GM12878 (cell line): ENCODE measurements at regions not wholly inside any gene's neighbourhood (a gene's known extent, or its start where the extent isn't known, plus 50 kb on each side); places are given as distances from the start of the nearest gene placed in this dataset.

ENCODE experiments used
- BRCA1 ChIP-seq: IDR thresholded peaks from 2 replicates; pipeline ENCODE4 v1.6.1; 2011; ENCODE audit warnings: low read depth, low read length, improper control_type of control experiment
- CTCF ChIP-seq, 3 experiments: IDR thresholded peaks in 2 of 3; conservative IDR thresholded peaks in 1 of 3; 2 replicates each; pipeline ENCODE4 v1.5.1; 2011; ENCODE audit warnings: low read depth in 3 of 3, low read length in 3 of 3, mild to moderate bottlenecking in 3 of 3, control low read depth in 2 of 3, moderate library complexity in 2 of 3, inconsistent platforms in 1 of 3, mixed read lengths in 1 of 3; ENCODE audit not compliant: control insufficient read depth in 2 of 3, insufficient read depth in 1 of 3; ENCODE audit errors: extremely low read depth in 1 of 3
- HDAC2 ChIP-seq: fragments of 200-600 bp; sonication (generic); IDR thresholded peaks from 2 replicates; pipeline ENCODE4 v1.6.1; 2017
- JUND ChIP-seq: IDR thresholded peaks from 2 replicates; pipeline ENCODE4 v1.6.1; 2012; ENCODE audit warnings: low read depth, mild to moderate bottlenecking, low read length, improper control_type of control experiment, moderate library complexity
- POLR2A ChIP-seq: IDR thresholded peaks from 2 replicates; pipeline ENCODE4 v1.6.1; 2011; ENCODE audit warnings: low read depth, mild to moderate bottlenecking, low read length
- RAD51 ChIP-seq: fragments of 450-650 bp; IDR thresholded peaks from 2 replicates; pipeline ENCODE4 v1.6.1; 2016; ENCODE audit warnings: moderate library complexity, mild to moderate bottlenecking, inconsistent platforms
- USF2 ChIP-seq: IDR thresholded peaks from 2 replicates; pipeline ENCODE4 v1.6.1; 2011; ENCODE audit warnings: low read depth, low read length, improper control_type of control experiment, borderline replicate concordance

GRCh38 chr6:119476024-119476423, 126.5 kb upstream of the MAN1A1 start:
- TF ChIP-seq USF2 (no peak), HDAC2 (no peak), CTCF (IDR thresholded peaks at IDR 0.05 in 2 of 3, conservative IDR thresholded peaks at IDR 0.05 in 1 of 3; ENCODE audit: control insufficient read depth in 2 of 3, extremely low read depth in 1 of 3, insufficient read depth in 1 of 3, low read depth in 3 of 3, low read length in 3 of 3) (no peak), RAD51 (no peak), BRCA1 (no peak), JUND (no peak), POLR2A (no peak)
